ENCODE measurements at regions not wholly inside any gene's neighbourhood (a gene's known extent, or its start where the extent isn't known, plus 50 kb on each side); places are given as distances from the start of the nearest gene placed in this dataset.

- TF ChIP-seq ZNF24 (tag by site-specific recombination; IDR thresholded peaks at IDR 0.05) (no peak), ZBTB49 (tag by site-specific recombination; IDR thresholded peaks at IDR 0.05; ENCODE audit: low read depth) (no peak), KLF16 (tag by site-specific recombination; IDR thresholded peaks at IDR 0.05) (no peak), WT1 (tag by site-specific recombination; IDR thresholded peaks at IDR 0.05) (no peak), ATF2 (tag by site-specific recombination; IDR thresholded peaks at IDR 0.05; ENCODE audit: low read depth) (no peak), ZNF624 (tag by site-specific recombination; IDR thresholded peaks at IDR 0.05) (no peak), ZNF350 (tag by site-specific recombination; IDR thresholded peaks at IDR 0.05) (no peak)
- TF ChIP-seq, protein P1, sequence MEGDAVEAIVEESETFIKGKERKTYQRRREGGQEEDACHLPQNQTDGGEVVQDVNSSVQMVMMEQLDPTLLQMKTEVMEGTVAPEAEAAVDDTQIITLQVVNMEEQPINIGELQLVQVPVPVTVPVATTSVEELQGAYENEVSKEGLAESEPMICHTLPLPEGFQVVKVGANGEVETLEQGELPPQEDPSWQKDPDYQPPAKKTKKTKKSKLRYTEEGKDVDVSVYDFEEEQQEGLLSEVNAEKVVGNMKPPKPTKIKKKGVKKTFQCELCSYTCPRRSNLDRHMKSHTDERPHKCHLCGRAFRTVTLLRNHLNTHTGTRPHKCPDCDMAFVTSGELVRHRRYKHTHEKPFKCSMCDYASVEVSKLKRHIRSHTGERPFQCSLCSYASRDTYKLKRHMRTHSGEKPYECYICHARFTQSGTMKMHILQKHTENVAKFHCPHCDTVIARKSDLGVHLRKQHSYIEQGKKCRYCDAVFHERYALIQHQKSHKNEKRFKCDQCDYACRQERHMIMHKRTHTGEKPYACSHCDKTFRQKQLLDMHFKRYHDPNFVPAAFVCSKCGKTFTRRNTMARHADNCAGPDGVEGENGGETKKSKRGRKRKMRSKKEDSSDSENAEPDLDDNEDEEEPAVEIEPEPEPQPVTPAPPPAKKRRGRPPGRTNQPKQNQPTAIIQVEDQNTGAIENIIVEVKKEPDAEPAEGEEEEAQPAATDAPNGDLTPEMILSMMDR (tag by site-specific recombination; IDR thresholded peaks at IDR 0.05), result no peak
- TF ChIP-seq, protein P2, sequence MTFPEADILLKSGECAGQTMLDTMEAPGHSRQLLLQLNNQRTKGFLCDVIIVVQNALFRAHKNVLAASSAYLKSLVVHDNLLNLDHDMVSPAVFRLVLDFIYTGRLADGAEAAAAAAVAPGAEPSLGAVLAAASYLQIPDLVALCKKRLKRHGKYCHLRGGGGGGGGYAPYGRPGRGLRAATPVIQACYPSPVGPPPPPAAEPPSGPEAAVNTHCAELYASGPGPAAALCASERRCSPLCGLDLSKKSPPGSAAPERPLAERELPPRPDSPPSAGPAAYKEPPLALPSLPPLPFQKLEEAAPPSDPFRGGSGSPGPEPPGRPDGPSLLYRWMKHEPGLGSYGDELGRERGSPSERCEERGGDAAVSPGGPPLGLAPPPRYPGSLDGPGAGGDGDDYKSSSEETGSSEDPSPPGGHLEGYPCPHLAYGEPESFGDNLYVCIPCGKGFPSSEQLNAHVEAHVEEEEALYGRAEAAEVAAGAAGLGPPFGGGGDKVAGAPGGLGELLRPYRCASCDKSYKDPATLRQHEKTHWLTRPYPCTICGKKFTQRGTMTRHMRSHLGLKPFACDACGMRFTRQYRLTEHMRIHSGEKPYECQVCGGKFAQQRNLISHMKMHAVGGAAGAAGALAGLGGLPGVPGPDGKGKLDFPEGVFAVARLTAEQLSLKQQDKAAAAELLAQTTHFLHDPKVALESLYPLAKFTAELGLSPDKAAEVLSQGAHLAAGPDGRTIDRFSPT (tag by site-specific recombination; IDR thresholded peaks at IDR 0.05), result no peak
These were observed 799.6 kb upstream of the CHAC2 start for GRCh38 chr2:52968043-52968442.
